BJ (cell line): ENCODE measurements at regions not wholly inside any gene's neighbourhood (a gene's known extent, or its start where the extent isn't known, plus 50 kb on each side); places are given as distances from the start of the nearest gene placed in this dataset.
A peak's percentile ranks its signal among the peaks of the same experiment; 100 is the strongest.

Source experiments
- CTCF ChIA-PET: fragments of 350-600 bp; formaldehyde crosslinking; extraction: SDS; loops from one replicate; lab custom pipeline; 2021; ENCODE audit warnings: antibody characterized with exemption, inconsistent platforms; lab: Yijun Ruan, JAX
- POLR2A ChIA-PET: fragments of 300-600 bp; sonication (Branson Sonifier 250); formaldehyde crosslinking; extraction: SDS; loops from one replicate; lab custom pipeline; 2021; ENCODE audit warnings: antibody characterized with exemption; lab: Charles Lee
- DNase-seq: peaks from one replicate; pipeline ENCODE4 v3.0.0-alpha.2; 2011; ENCODE audit warnings: low read depth
- H3K27me3 ChIP-seq: 2 replicates; pipeline ENCODE4 v1.6.0; 2011; ENCODE audit warnings: low read length; ENCODE audit not compliant: control insufficient read depth, insufficient read depth
- H3K36me3 ChIP-seq: 2 replicates; pipeline ENCODE4 v1.5.1; 2011; ENCODE audit warnings: low read length; ENCODE audit not compliant: control insufficient read depth, insufficient read depth
- H3K4me3 ChIP-seq: 2 replicates; pipeline ENCODE4 v1.5.1; 2011; ENCODE audit warnings: low read depth, mild to moderate bottlenecking, control low read depth, low read length
- CTCF ChIP-seq: IDR thresholded peaks from 2 replicates; pipeline ENCODE4 v1.5.1; 2011; ENCODE audit warnings: low read depth, mild to moderate bottlenecking, control low read depth, inconsistent platforms, low read length, moderate library complexity; ENCODE audit not compliant: insufficient read depth

GRCh38 chr1:90488451-90488850 lies 228.7 kb downstream of the BARHL2 start:
- ChIA-PET POLR2A (no interaction called here), CTCF (no interaction called here)
- no peak for TF ChIP-seq CTCF
- Histone ChIP-seq H3K4me3 (no peak overlapping the region), H3K27me3 (no peaks in the 10 kb centered on the region), H3K36me3 (no peaks in the 10 kb centered on the region)
- DNase-seq = peak; percentile 39

GRCh38 chr1:90486996-90487395 lies 230.1 kb downstream of the BARHL2 start:
- H3K36me3 ChIP-seq = no peaks in the 10 kb centered on the region
- ChIA-PET CTCF (no interaction called here), POLR2A (no interaction called here)
- no peak for DNase-seq
- H3K4me3 ChIP-seq = no peak overlapping the region
- no peaks in the 10 kb centered on the region for H3K27me3 ChIP-seq
- no peak for TF ChIP-seq CTCF

GRCh38 chr1:90486134-90486824 lies 230.8 kb downstream of the BARHL2 start:
- TF ChIP-seq CTCF = no peak
- DNase-seq = no peak
- Histone ChIP-seq H3K4me3 (no peak overlapping the region), H3K36me3 (no peaks in the 10 kb centered on the region), H3K27me3 (no peaks in the 10 kb centered on the region)
- POLR2A ChIA-PET = no interaction called here
- CTCF ChIA-PET = no interaction called here

- H3K36me3 ChIP-seq = no peaks in the 10 kb centered on the region
- ChIA-PET POLR2A (no interaction called here), CTCF (no interaction called here)
- no peak for TF ChIP-seq CTCF
- no peak overlapping the region for H3K4me3 ChIP-seq
- H3K27me3 ChIP-seq = no peaks in the 10 kb centered on the region
- no peak for DNase-seq
These were observed 236.7 kb downstream of the BARHL2 start for GRCh38 chr1:90480271-90480835.

GRCh38 chr1:90476994-90477393 lies 240.1 kb downstream of the BARHL2 start:
- H3K27me3 ChIP-seq = no peaks in the 10 kb centered on the region
- no peak for DNase-seq
- H3K36me3 ChIP-seq = no peaks in the 10 kb centered on the region
- POLR2A ChIA-PET = no interaction called here
- no peak for TF ChIP-seq CTCF
- no peak overlapping the region for H3K4me3 ChIP-seq
- CTCF ChIA-PET = interaction anchor here (1.2 kb wide), 1 partner anchor 12 kb away, joined by 3 read pairs; no protein-coding TSS in a partner anchor
